ENCODE measurements at regions not wholly inside any gene's neighbourhood (a gene's known extent, or its start where the extent isn't known, plus 50 kb on each side); places are given as distances from the start of the nearest gene placed in this dataset.

GRCh38 chr11:80916173-80916798 lies 1475.5 kb upstream of the TENM4 start:
- H3K36me3 ChIP-seq (replicated peaks; ENCODE audit: insufficient read depth, low read depth): no peaks in the 10 kb centered on the region
- H3K27ac ChIP-seq: no peak overlapping the region
- no peak overlapping the region for H2AFZ ChIP-seq
- no peak for TF ChIP-seq EZH2 (IDR thresholded peaks at IDR 0.05; ENCODE audit: borderline replicate concordance)
- TF ChIP-seq EZH2phosphoT487 (IDR thresholded peaks at IDR 0.05; ENCODE audit: low read depth, severe bottlenecking, unreplicated experiment): no peak
- no peak for TF ChIP-seq CTCF (IDR thresholded peaks at IDR 0.05; ENCODE audit: poor library complexity)
- no peaks in the 10 kb centered on the region for H3K79me2 ChIP-seq
- H3K4me3 ChIP-seq: no peak overlapping the region
- H3K4me1 ChIP-seq (ENCODE audit: insufficient read depth): no peaks in the 10 kb centered on the region
- no peaks in the 10 kb centered on the region for H3K27me3 ChIP-seq
- H3K4me2 ChIP-seq: no peak overlapping the region
- no peaks in the 10 kb centered on the region for H3K9me3 ChIP-seq (ENCODE audit: low read depth)
- no peaks in the 10 kb centered on the region for H3K9me2 ChIP-seq (replicated peaks; ENCODE audit: insufficient read depth)
- no peak for DNase-seq (ENCODE audit: low spot score)
- WGBS (ENCODE audit: low lambda C conversion rate, missing lambda C conversion rate): 81% methylated on average over 1 of the region's 1 CpG
- H4K20me1 ChIP-seq (ENCODE audit: insufficient read depth, poor library complexity, severe bottlenecking): no peaks in the 10 kb centered on the region

- TF ChIP-seq CTCF (IDR thresholded peaks at IDR 0.05; ENCODE audit: poor library complexity) (no peak), EZH2phosphoT487 (IDR thresholded peaks at IDR 0.05; ENCODE audit: low read depth, severe bottlenecking, unreplicated experiment) (no peak), EZH2 (IDR thresholded peaks at IDR 0.05; ENCODE audit: borderline replicate concordance) (no peak)
- Histone ChIP-seq H3K27ac (no peak overlapping the region), H3K4me1 (ENCODE audit: insufficient read depth) (no peaks in the 10 kb centered on the region), H3K36me3 (replicated peaks; ENCODE audit: insufficient read depth, low read depth) (no peaks in the 10 kb centered on the region), H2AFZ (no peak overlapping the region), H3K4me3 (no peak overlapping the region), H4K20me1 (ENCODE audit: insufficient read depth, poor library complexity, severe bottlenecking) (no peaks in the 10 kb centered on the region), H3K9me2 (replicated peaks; ENCODE audit: insufficient read depth) (no peaks in the 10 kb centered on the region), H3K27me3 (no peaks in the 10 kb centered on the region), H3K79me2 (no peaks in the 10 kb centered on the region), H3K9me3 (ENCODE audit: low read depth) (no peaks in the 10 kb centered on the region), H3K4me2 (no peak overlapping the region)
- 97% methylated on average over 1 of the region's 1 CpG for WGBS (ENCODE audit: low lambda C conversion rate, missing lambda C conversion rate)
- DNase-seq (ENCODE audit: low spot score): no peak
These were observed 1473.5 kb upstream of the TENM4 start for GRCh38 chr11:80914311-80914710.

GRCh38 chr11:80911666-80912065 lies 1470.8 kb upstream of the TENM4 start:
- Histone ChIP-seq H3K27ac (no peak overlapping the region), H3K4me3 (no peak overlapping the region), H3K4me1 (ENCODE audit: insufficient read depth) (no peaks in the 10 kb centered on the region), H3K9me2 (replicated peaks; ENCODE audit: insufficient read depth) (no peaks in the 10 kb centered on the region), H3K79me2 (no peaks in the 10 kb centered on the region), H3K9me3 (ENCODE audit: low read depth) (no peaks in the 10 kb centered on the region), H3K36me3 (replicated peaks; ENCODE audit: insufficient read depth, low read depth) (no peaks in the 10 kb centered on the region), H3K27me3 (no peaks in the 10 kb centered on the region), H2AFZ (no peak overlapping the region), H3K4me2 (no peak overlapping the region), H4K20me1 (ENCODE audit: insufficient read depth, poor library complexity, severe bottlenecking) (no peaks in the 10 kb centered on the region)
- TF ChIP-seq EZH2phosphoT487 (IDR thresholded peaks at IDR 0.05; ENCODE audit: low read depth, severe bottlenecking, unreplicated experiment): no peak
- DNase-seq (ENCODE audit: low spot score): no peak
- WGBS (ENCODE audit: low lambda C conversion rate, missing lambda C conversion rate): 70% methylated on average over 1 of the region's 1 CpG

- WGBS (ENCODE audit: low lambda C conversion rate, missing lambda C conversion rate): 91% methylated on average over 2 of the region's 2 CpGs
- H3K36me3 ChIP-seq (replicated peaks; ENCODE audit: insufficient read depth, low read depth): no peaks in the 10 kb centered on the region
- no peak overlapping the region for H3K4me3 ChIP-seq
- H3K9me3 ChIP-seq (ENCODE audit: low read depth): no peaks in the 10 kb centered on the region
- H4K20me1 ChIP-seq (ENCODE audit: insufficient read depth, poor library complexity, severe bottlenecking): no peaks in the 10 kb centered on the region
- no peaks in the 10 kb centered on the region for H3K9me2 ChIP-seq (replicated peaks; ENCODE audit: insufficient read depth)
- TF ChIP-seq EZH2phosphoT487 (IDR thresholded peaks at IDR 0.05; ENCODE audit: low read depth, severe bottlenecking, unreplicated experiment) (no peak), EZH2 (IDR thresholded peaks at IDR 0.05; ENCODE audit: borderline replicate concordance) (no peak), CTCF (IDR thresholded peaks at IDR 0.05; ENCODE audit: poor library complexity) (no peak)
- no peak overlapping the region for H2AFZ ChIP-seq
- no peaks in the 10 kb centered on the region for H3K4me1 ChIP-seq (ENCODE audit: insufficient read depth)
- H3K79me2 ChIP-seq: no peaks in the 10 kb centered on the region
- no peak for DNase-seq (ENCODE audit: low spot score)
- no peak overlapping the region for H3K27ac ChIP-seq
- no peak overlapping the region for H3K4me2 ChIP-seq
- no peaks in the 10 kb centered on the region for H3K27me3 ChIP-seq
These were observed 1459.4 kb upstream of the TENM4 start for GRCh38 chr11:80900265-80900664.
